ENCODE measurements at regions not wholly inside any gene's neighbourhood (a gene's known extent, or its start where the extent isn't known, plus 50 kb on each side); places are given as distances from the start of the nearest gene placed in this dataset.
"Not testable (repeated sequence)": the region's sequence is repeated elsewhere in the genome, so short reads cannot be mapped to it uniquely, and the experiment has no call there.

GRCh38 chr1:222470252-222470805 lies 77.6 kb downstream of the HHIPL2 start:
- not testable (repeated sequence) for DNase-seq (ENCODE audit: low spot score)

DNA sequence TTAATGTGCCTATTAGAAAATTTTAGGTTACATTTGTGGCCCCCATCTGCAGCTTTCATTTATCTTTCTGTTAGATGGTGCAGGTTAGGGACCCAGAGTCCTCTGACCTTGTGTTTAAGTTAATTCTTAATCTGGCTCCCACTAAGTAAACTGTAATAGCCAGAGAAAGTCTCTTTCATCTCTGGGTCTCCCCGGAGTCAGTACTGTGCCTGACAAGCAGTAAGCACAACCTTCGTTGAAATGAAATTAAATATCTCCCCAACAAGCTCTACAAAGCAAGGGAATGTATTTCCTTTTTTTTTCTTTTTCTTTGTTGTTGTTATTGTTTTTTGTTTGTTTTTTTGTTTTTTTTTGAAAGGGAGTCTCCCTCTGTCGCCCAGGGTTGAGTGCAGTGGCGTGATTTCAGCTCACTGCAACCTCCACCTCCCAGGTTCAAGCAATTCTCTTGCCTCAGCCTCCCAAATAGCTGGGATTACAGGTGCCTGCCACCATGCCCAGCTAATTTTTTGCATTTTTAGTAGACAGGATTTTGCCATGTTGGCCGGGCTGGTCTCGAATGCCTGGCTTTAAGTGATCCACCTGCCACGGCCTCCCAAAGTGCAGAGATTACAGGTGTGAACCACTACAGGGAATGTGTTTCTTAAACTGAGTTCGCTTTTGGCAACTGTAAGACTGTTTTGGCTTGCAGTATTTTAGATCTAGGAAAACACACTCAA lies 81.6 kb downstream of the HHIPL2 start:
- DNase-seq (ENCODE audit: low spot score), result no peak

DNA sequence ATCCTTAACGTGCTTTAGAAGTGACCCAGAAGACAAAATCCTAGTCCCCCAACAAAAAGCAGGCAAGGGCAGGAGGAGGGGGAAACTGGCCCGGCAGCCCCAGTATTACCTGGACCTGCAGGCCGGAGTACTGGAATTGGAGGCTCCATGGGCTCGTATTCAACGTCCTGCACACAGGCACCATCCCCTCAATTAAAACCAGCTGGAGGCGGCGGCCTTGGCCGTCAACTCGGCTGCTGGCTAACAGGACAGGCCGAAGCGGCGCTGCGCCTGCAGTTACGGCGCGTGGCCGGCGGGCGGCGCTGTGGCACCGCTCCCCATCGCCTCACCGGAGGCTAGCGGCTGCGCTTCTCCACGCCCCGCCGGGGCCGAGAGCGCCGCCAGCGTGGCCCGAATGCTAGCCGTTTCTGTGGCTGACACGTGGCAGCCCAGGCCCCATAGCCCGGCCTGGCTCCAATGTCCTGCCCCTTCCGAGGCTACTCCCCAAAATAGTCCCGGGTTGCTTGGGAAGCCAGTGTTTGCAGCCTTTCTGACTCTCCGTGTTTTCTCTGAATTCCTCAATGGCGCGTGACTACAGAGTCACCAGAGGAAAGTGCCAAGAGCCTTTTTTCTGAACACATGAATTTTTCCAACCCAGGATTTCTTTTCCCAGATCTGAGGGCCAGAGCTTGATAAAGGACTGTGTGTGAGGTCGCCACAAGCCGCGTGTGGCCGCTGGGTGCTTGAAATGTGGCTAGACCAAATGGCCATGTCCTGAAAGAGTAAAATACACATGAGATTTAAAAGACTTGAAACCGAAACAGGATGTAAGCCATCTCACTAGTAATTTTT lies 82.5 kb downstream of the HHIPL2 start:
- DNase-seq (ENCODE audit: low spot score), result peak; percentile 95

- DNase-seq (ENCODE audit: low spot score), result peak; percentile 71
Measured at GRCh38 chr1:222464841-222465210, 83.1 kb downstream of the HHIPL2 start.

DNA sequence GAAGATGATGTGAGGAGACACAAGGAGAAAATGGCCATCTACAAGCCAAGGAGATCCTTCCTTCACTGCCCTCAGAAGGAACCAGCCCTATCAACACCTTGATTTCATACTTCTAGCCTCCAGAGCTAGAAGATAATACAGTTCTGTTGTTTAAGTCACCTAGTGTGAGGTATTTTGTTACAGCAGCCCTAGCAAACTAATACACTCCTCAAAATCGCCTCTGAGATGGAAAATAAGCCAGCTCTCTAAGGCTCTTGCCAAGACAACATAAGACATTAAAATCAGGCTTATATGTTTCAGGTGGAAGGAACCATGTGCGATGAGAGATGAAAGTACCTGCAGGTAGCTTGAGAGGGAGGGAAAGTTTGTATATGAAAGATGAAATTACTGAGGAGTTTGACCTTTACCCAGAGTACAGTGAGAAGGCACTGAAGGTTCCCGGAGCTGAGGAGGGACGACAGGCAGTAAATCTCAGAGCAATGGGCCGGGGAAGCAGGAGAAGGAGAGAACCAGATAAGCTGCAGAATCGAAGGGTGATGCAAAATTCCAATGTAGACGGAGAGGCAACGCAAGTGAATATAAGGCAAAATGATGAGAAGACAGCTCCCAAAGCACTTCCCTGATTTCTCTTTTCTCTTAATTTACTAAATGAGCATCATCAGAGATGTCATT lies 84.7 kb downstream of the HHIPL2 start:
- no peak for DNase-seq (ENCODE audit: low spot score)

GRCh38 chr1:222462601-222463000 lies 85.3 kb downstream of the HHIPL2 start:
- DNase-seq (ENCODE audit: low spot score), result no peak

DNA sequence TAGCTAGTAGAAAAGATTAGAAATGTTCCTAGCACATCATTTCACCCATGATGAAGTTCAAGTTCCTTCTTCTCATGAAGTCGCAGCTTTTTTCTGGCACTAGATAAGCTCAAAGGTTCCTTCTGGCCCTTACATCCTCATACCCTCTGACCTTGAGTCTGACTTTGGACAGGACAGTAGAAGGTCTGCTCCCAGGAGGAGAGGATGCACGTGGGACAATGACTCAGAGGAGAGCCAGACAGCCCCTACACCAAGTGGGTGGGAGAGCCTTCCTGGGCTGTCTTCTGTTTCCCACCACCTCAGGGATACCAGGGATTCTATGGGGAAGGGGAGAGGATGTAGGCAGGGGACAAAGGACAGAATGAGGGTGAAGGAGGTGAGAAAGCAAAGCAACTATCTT lies 86.0 kb downstream of the HHIPL2 start:
- no peak for DNase-seq (ENCODE audit: low spot score)

GRCh38 chr1:222459652-222460051 lies 88.3 kb downstream of the HHIPL2 start:
- no peak for DNase-seq (ENCODE audit: low spot score)

DNA sequence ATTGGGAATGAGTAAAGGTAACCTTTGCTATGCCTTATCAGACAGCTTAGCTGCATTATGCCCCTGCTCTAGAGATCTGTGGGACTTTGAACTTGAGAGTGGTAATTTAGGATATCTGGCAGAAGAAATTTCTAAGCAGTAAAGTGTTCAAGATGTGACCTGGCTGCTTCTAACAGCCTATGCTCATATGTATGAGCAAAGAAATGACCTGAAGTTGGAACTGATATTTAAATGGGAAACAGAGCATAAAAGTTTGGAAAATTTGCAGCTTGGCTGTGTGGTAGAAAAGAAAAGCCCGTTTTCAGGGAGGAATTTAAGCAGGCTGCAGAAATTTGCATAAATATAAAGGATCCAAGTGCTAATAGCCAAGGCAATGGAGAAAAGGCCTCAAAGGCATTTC lies 90.4 kb downstream of the HHIPL2 start:
- DNase-seq (ENCODE audit: low spot score), result no peak

DNA sequence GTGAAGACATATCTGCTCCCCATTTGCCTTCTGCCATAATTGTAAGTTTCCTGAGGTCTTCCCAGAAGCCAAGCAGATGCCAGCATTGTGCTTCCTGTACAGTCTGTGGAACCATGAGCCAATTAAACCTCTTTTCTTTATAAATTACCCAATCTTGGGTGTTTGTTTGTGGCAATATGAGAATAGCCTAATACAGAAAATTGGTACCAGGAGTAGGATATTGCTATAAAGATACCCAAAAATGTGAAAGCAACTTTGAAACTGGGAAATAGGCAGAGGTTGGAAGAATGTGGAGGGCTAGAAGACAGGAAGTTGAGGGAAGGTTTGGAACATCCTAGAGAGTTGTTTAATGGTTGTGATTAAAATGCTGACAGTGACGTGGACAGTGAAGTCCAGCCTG lies 90.8 kb downstream of the HHIPL2 start:
- no peak for DNase-seq (ENCODE audit: low spot score)

DNA sequence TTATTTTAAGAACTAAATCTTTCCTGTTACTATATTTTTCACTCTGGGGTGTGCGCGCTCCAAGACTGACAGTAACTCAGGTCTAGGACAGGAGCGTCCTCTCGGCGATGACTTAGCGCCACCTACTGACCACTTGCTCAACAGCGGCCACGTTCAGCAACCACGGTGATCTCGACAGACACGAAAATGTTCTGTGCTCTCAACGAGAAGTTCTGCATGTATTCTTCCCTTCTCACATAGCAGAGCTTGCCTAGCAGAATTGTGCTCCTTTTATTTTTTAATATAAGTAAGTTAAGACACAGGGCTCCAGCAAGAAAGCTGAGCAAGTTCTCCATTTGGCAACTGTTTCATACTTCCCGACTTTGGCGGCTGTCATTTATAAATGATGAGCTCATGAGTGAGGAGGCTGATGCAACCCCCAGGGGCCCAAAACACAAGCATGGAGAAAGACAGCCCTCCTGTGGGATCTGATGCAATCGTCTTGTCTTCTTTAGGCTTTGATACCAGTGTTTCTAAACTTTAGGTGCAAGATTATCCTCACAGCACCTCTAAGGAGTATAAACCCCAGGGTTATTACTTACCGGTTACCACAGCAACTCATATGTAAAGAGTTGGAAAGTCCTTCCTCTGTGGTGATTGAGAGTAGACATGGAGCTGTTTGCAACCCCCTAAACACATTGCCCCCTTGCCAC lies 92.6 kb downstream of the HHIPL2 start:
- peak; percentile 83 for DNase-seq (ENCODE audit: low spot score)

GRCh38 chr1:222454782-222455181 lies 93.1 kb downstream of the HHIPL2 start:
- no peak for DNase-seq (ENCODE audit: low spot score)

GRCh38 chr1:222454186-222454585 lies 93.7 kb downstream of the HHIPL2 start:
- no peak for DNase-seq (ENCODE audit: low spot score)

GRCh38 chr1:222452031-222452430 lies 95.9 kb downstream of the HHIPL2 start:
- DNase-seq (ENCODE audit: low spot score), result no peak

- no peak for DNase-seq (ENCODE audit: low spot score)
Measured at GRCh38 chr1:222443566-222443965, 104.3 kb downstream of the HHIPL2 start.

- no peak for DNase-seq (ENCODE audit: low spot score)
Measured at GRCh38 chr1:222441066-222441465, 106.8 kb downstream of the HHIPL2 start.

DNA sequence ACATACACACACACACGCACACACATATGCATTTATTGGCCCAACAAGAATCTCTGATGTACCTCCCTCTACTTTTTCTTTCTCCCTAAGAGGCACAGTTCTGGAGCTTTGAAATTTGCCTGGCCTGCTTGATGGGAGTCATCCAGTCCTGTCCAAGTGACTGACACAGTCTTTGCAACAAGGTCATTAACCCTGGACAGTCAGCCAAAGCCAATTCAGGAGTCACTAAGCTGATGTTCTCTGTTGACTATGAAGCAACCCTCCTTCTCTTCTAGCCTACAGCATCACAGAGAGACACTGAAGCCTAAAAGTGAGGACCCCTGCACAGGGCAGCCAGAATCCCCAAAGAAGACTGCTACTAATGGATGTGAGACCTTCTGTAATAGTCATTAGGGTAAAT lies 123.1 kb downstream of the HHIPL2 start:
- DNase-seq (ENCODE audit: low spot score), result no peak

- no peak for DNase-seq (ENCODE audit: low spot score)
Measured at GRCh38 chr1:222421380-222421779, 126.5 kb downstream of the HHIPL2 start.

- DNase-seq (ENCODE audit: low spot score), result no peak
Measured at GRCh38 chr1:222420633-222421032, 127.3 kb downstream of the HHIPL2 start.

GRCh38 chr1:222418654-222419053 lies 129.2 kb downstream of the HHIPL2 start:
- DNase-seq (ENCODE audit: low spot score), result no peak

DNA sequence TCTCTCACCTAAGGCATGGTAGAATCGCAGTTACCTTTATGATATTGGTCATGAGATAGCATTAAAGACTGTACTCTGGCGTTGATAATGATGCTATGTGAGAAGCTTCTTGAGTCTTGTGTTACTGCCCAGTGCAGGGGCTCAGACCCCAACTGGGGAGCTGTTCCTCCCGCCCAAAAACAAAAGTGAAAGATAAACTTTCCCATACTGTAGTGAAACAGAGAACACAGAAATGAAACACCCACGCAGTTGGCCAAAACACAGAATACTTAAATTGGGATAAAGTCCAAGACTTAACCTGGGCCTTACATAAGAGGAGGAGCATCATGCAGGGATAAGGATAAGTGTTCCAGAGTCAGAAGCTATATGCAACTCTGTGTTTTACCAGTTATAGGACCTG lies 130.6 kb downstream of the HHIPL2 start:
- no peak for DNase-seq (ENCODE audit: low spot score)

Data from kidney tubule cell (primary cell).